ENCODE measurements at regions not wholly inside any gene's neighbourhood (a gene's known extent, or its start where the extent isn't known, plus 50 kb on each side); places are given as distances from the start of the nearest gene placed in this dataset.

DNA sequence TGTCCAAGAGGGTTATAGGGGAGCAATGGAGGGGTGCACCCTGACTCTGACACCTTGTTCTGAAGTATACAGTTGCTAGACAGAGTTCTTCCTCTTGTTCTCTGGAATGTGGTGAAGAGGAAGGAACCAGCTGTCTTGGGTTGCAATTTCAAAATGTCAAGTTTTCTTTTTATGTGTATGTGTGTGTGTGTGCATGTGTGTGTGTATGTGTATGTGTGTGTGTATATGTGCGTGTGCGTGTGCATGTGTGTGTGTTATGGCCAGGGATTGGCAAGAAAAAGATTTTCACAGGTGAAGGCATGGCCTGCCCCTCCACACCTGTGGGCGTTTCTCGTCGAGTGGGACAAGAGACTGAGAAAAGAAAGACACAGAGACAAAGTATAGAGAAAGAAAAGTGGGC, 81.6 kb upstream of the ADGRA3 start:
- BruUV-seq (replicated peaks): no TSS peak
- intact Hi-C loops (cut with micrococcal nuclease; ENCODE audit: unreplicated experiment): loop anchor here (5.0 kb wide), 3 partner anchors 80 to 115 kb away; partner anchors contain the start of gene ADGRA3
- Histone ChIP-seq H3K9ac (ENCODE audit: control insufficient read depth, insufficient read depth, low read length) (no peak overlapping the region), H3K36me3 (ENCODE audit: control insufficient read depth in 2 of 2, insufficient read depth in 2 of 2, low read length in 1 of 2) (no peaks in the 10 kb centered on the region), H3K4me2 (ENCODE audit: control insufficient read depth, insufficient read depth) (no peak overlapping the region), H3K27me3 (replicated peaks in 1 of 2; ENCODE audit: control insufficient read depth in 2 of 2, insufficient read depth in 2 of 2, low read length in 1 of 2) (no peaks in the 10 kb centered on the region), H4K20me1 (ENCODE audit: control insufficient read depth, insufficient read depth) (no peaks in the 10 kb centered on the region), H3K79me2 (ENCODE audit: control insufficient read depth, insufficient read depth, low read length) (no peaks in the 10 kb centered on the region), H3K9me3 (replicated peaks; ENCODE audit: control insufficient read depth, insufficient read depth, low read length) (no peaks in the 10 kb centered on the region), H3K27ac (ENCODE audit: control insufficient read depth, insufficient read depth) (no peak overlapping the region), H3K4me3 (no peak overlapping the region), H3K4me1 (ENCODE audit: control insufficient read depth, insufficient read depth, low read length) (no peaks in the 10 kb centered on the region), H2AFZ (ENCODE audit: control insufficient read depth, low read depth, low read length) (no peak overlapping the region)
- in situ Hi-C loops (cut with MboI): no loop called here
- DNase-seq (ENCODE audit: low read depth, low spot score) (no peak), ATAC-seq (no peak), FAIRE-seq (no peak)
- WGBS (ENCODE audit: insufficient coverage, insufficient replicate concordance, low lambda C conversion rate, missing lambda C conversion rate): 29% methylated on average over 5 of the region's 5 CpGs
- ChIA-PET POLR2A (interaction anchor here (1.2 kb wide), 1 partner anchor 95 kb away, joined by 5 read pairs; no protein-coding TSS in a partner anchor), RAD21 (ENCODE audit: unreplicated experiment) (interaction anchor here (1.3 kb wide), 1 partner anchor 91 kb away, joined by 5 read pairs; no protein-coding TSS in a partner anchor), SMC1A (ENCODE audit: uncharacterized antibody, unreplicated experiment) (interaction anchor here (0.9 to 2.1 kb wide), 2 partner anchors 86 to 192 kb away, joined by 3 to 4 read pairs; no protein-coding TSS in a partner anchor), CTCF (no interaction called here)
- TF ChIP-seq ZNF24 (IDR thresholded peaks at IDR 0.05): no peak
- TF ChIP-seq TCF12 (IDR thresholded peaks at IDR 0.05; ENCODE audit: low read depth, low read length): no peak
- TF ChIP-seq, protein P1, sequence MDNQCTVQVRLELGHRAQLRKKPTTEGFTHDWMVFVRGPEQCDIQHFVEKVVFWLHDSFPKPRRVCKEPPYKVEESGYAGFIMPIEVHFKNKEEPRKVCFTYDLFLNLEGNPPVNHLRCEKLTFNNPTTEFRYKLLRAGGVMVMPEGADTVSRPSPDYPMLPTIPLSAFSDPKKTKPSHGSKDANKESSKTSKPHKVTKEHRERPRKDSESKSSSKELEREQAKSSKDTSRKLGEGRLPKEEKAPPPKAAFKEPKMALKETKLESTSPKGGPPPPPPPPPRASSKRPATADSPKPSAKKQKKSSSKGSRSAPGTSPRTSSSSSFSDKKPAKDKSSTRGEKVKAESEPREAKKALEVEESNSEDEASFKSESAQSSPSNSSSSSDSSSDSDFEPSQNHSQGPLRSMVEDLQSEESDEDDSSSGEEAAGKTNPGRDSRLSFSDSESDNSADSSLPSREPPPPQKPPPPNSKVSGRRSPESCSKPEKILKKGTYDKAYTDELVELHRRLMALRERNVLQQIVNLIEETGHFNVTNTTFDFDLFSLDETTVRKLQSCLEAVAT (IDR thresholded peaks at IDR 0.05): peak; percentile 75
- 0 out of 2 replicates have a peak, but pooled peaks have one; percentile 46 for TF ChIP-seq HDGF (IDR thresholded peaks at IDR 0.05)
- TF ChIP-seq, protein P2, sequence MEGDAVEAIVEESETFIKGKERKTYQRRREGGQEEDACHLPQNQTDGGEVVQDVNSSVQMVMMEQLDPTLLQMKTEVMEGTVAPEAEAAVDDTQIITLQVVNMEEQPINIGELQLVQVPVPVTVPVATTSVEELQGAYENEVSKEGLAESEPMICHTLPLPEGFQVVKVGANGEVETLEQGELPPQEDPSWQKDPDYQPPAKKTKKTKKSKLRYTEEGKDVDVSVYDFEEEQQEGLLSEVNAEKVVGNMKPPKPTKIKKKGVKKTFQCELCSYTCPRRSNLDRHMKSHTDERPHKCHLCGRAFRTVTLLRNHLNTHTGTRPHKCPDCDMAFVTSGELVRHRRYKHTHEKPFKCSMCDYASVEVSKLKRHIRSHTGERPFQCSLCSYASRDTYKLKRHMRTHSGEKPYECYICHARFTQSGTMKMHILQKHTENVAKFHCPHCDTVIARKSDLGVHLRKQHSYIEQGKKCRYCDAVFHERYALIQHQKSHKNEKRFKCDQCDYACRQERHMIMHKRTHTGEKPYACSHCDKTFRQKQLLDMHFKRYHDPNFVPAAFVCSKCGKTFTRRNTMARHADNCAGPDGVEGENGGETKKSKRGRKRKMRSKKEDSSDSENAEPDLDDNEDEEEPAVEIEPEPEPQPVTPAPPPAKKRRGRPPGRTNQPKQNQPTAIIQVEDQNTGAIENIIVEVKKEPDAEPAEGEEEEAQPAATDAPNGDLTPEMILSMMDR (IDR thresholded peaks at IDR 0.05 in 2 of 3, conservative IDR thresholded peaks at IDR 0.05 in 1 of 3; ENCODE audit: control insufficient read depth in 2 of 3, extremely low read depth in 1 of 3, insufficient read depth in 1 of 3, low read depth in 3 of 3, low read length in 3 of 3): no peak
- TF ChIP-seq CBX5 (IDR thresholded peaks at IDR 0.05; ENCODE audit: low read depth): no peak

All from GM12878 (cell line).